ENCODE measurements at regions not wholly inside any gene's neighbourhood (a gene's known extent, or its start where the extent isn't known, plus 50 kb on each side); places are given as distances from the start of the nearest gene placed in this dataset.

DNA sequence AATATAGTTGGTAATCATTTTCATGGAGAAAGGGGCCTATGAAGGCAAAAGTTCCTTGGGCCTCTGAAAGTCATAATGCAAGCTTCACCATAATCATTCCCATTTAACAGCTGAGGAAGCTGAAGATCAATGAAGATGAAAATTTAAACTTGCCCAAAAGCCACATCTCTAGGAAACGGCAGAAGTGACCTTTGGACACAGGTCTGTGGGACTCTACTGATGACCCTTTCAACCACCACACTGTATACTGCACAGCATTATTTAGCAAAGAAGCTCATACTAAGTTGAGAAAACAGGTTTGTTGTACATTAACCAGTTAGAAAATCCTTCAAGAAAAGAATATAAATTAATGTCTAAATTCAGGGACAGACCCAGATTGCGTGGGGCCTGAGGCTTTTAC lies 51.6 kb upstream of the ACTR3 start:
- dilution Hi-C loops (cut with MboI; ENCODE audit: extremely low pct_ligation_motif_present, low sequenced_read_pairs): no loop called here
- Histone ChIP-seq H2AFZ (ENCODE audit: low read depth, low read length) (no peak overlapping the region), H3K27me3 (ENCODE audit: control insufficient read depth in 2 of 2, insufficient read depth in 2 of 2, low read length in 2 of 2) (no peaks in the 10 kb centered on the region), H3K79me2 (ENCODE audit: control insufficient read depth, insufficient read depth, low read length) (no peaks in the 10 kb centered on the region), H3K4me2 (ENCODE audit: insufficient read depth, low read length) (no peak overlapping the region), H3K27ac (ENCODE audit: insufficient read depth, low read depth, low read length) (no peak overlapping the region), H3K9me3 (replicated peaks; ENCODE audit: control insufficient read depth, insufficient read depth, low read length) (no peaks in the 10 kb centered on the region), H3K4me1 (ENCODE audit: control insufficient read depth, extremely low read depth, insufficient read depth, low read length) (no peaks in the 10 kb centered on the region), H3K9ac (replicated peaks; ENCODE audit: extremely low read depth, insufficient read depth, low read length) (no peak overlapping the region), H3K36me3 (ENCODE audit: control insufficient read depth in 2 of 2, extremely low read depth in 1 of 2, insufficient read depth in 2 of 2, low read length in 2 of 2) (no peaks in the 10 kb centered on the region), H4K20me1 (replicated peaks; ENCODE audit: control insufficient read depth, extremely low read depth, insufficient read depth, low read length) (no peaks in the 10 kb centered on the region), H3K9me1 (replicated peaks; ENCODE audit: control insufficient read depth, extremely low read depth, insufficient read depth, low read length) (no peaks in the 10 kb centered on the region), H3K4me3 (replicated peaks in 1 of 3; ENCODE audit: insufficient read depth in 1 of 3, low read depth in 1 of 3, low read length in 3 of 3) (no peak overlapping the region)
- CTCF ChIA-PET: interaction anchor here (1.1 to 1.8 kb wide), 2 partner anchors 19 to 20 kb away, joined by 3 to 6 read pairs; no protein-coding TSS in a partner anchor
- FAIRE-seq: no peak
- intact Hi-C loops (cut with micrococcal nuclease): no loop called here
- POLR2A ChIA-PET: no interaction called here
- BruUV-seq (replicated peaks): no TSS peak
- TF ChIP-seq MYC (IDR thresholded peaks at IDR 0.05; ENCODE audit: low read depth, low read length) (no peak), GATA2 (IDR thresholded peaks at IDR 0.05; ENCODE audit: insufficient read depth, insufficient read length, low read depth, low read length) (no peak)
- DNase-seq (ENCODE audit: low read depth, low spot score): no peak

DNA sequence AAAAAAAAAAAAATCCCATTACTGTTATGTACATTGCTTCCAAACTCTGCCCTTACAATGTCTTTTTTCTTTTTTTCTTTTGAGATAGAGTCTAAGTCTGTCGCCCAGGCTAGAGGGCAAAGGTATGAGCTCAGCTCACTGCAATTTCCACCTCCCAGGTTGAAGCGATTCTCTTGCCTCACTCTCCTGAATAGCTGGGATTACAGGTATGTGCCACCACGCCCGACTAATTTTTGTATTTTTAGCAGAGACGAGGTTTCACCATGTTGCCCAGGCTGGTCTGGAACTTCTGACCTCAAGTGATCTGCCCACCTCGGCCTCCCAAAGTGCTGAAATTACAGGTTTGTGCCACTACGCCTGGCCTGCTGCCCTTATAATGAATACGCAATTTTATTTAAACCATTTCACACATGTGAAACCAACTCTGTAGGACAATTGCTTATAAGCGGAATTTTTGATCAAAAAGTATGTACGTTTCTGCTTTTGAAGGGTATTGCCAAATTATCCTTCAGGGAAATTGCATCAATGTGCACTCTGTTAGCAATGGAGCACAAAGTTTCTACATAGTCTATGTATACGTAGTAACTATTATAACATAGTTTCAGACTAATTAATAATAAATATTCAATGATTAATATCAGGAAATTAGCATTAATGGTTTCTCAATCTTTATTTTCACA lies 55.7 kb upstream of the ACTR3 start:
- Histone ChIP-seq H3K27me3 (ENCODE audit: control insufficient read depth in 2 of 2, insufficient read depth in 2 of 2, low read length in 2 of 2) (no peaks in the 10 kb centered on the region), H3K79me2 (ENCODE audit: control insufficient read depth, insufficient read depth, low read length) (no peaks in the 10 kb centered on the region), H3K27ac (ENCODE audit: insufficient read depth, low read depth, low read length) (no peak overlapping the region), H2AFZ (ENCODE audit: low read depth, low read length) (no peak overlapping the region), H3K9me1 (replicated peaks; ENCODE audit: control insufficient read depth, extremely low read depth, insufficient read depth, low read length) (no peaks in the 10 kb centered on the region), H3K36me3 (ENCODE audit: control insufficient read depth in 2 of 2, extremely low read depth in 1 of 2, insufficient read depth in 2 of 2, low read length in 2 of 2) (no peaks in the 10 kb centered on the region), H3K4me3 (replicated peaks in 1 of 3; ENCODE audit: insufficient read depth in 1 of 3, low read depth in 1 of 3, low read length in 3 of 3) (no peak overlapping the region), H3K4me2 (ENCODE audit: insufficient read depth, low read length) (no peak overlapping the region), H4K20me1 (replicated peaks; ENCODE audit: control insufficient read depth, extremely low read depth, insufficient read depth, low read length) (no peaks in the 10 kb centered on the region), H3K4me1 (ENCODE audit: control insufficient read depth, extremely low read depth, insufficient read depth, low read length) (no peaks in the 10 kb centered on the region), H3K9me3 (replicated peaks; ENCODE audit: control insufficient read depth, insufficient read depth, low read length) (no peaks in the 10 kb centered on the region), H3K9ac (replicated peaks; ENCODE audit: extremely low read depth, insufficient read depth, low read length) (no peak overlapping the region)
- no TSS peak for BruUV-seq (replicated peaks)
- no peak for TF ChIP-seq JUN (IDR thresholded peaks at IDR 0.05; ENCODE audit: borderline replicate concordance, insufficient read depth, insufficient read length, low read depth)
- dilution Hi-C loops (cut with MboI; ENCODE audit: extremely low pct_ligation_motif_present, low sequenced_read_pairs) (no loop called here), intact Hi-C loops (cut with micrococcal nuclease) (no loop called here)
- DNase-seq (ENCODE audit: low read depth, low spot score) (no peak), FAIRE-seq (no peak)
- ChIA-PET POLR2A (no interaction called here), CTCF (no interaction called here)
